Erythroblast (primary cell): ENCODE measurements at regions not wholly inside any gene's neighbourhood (a gene's known extent, or its start where the extent isn't known, plus 50 kb on each side); places are given as distances from the start of the nearest gene placed in this dataset.

Source experiments
- DNase-seq, 2 experiments: peaks; one replicate each; lab custom pipeline; 2025; lab: John Stamatoyannopoulos, UW
- GATA1 ChIP-seq: IDR thresholded peaks from 2 replicates; pipeline ENCODE4 v1.6.1; 2011; ENCODE audit warnings: low read depth, mild to moderate bottlenecking, control low read depth, low read length, moderate library complexity
- POLR2A ChIP-seq: IDR thresholded peaks from 2 replicates; pipeline ENCODE4 v1.6.1; 2011; ENCODE audit warnings: mild to moderate bottlenecking, low read length

GRCh38 chr3:31367518-31367917 is 165.2 kb upstream of the STT3B start:
- no peak for TF ChIP-seq GATA1
- no peak for DNase-seq

- TF ChIP-seq POLR2A (no peak), GATA1 (no peak)
- no peak for DNase-seq
Observed at GRCh38 chr3:31369637-31370379, 162.9 kb upstream of the STT3B start.

GRCh38 chr3:31370380-31370666 is 162.4 kb upstream of the STT3B start:
- TF ChIP-seq POLR2A (no peak), GATA1 (no peak)
- DNase-seq, result no peak

GRCh38 chr3:31370681-31371080 is 162.0 kb upstream of the STT3B start:
- no peak for DNase-seq
- TF ChIP-seq GATA1 (no peak), POLR2A (no peak)

GRCh38 chr3:31371484-31372177 is 161.1 kb upstream of the STT3B start:
- DNase-seq, result no peak
- TF ChIP-seq GATA1 (no peak), POLR2A (no peak)

- DNase-seq, result no peak
- no peak for TF ChIP-seq POLR2A
- TF ChIP-seq GATA1, result no peak
Observed at GRCh38 chr3:31373681-31374080, 159.0 kb upstream of the STT3B start.

- no peak for TF ChIP-seq GATA1
- TF ChIP-seq POLR2A, result no peak
- DNase-seq, result no peak
Observed at GRCh38 chr3:31377045-31377642, 155.6 kb upstream of the STT3B start.

- no peak for DNase-seq
- TF ChIP-seq POLR2A, result no peak
- TF ChIP-seq GATA1, result no peak
Observed at GRCh38 chr3:31378231-31378630, 154.5 kb upstream of the STT3B start.

- no peak for DNase-seq
- TF ChIP-seq GATA1 (no peak), POLR2A (no peak)
Observed at GRCh38 chr3:31379598-31379997, 153.1 kb upstream of the STT3B start.

- no peak for DNase-seq
- TF ChIP-seq GATA1 (no peak), POLR2A (no peak)
Observed at GRCh38 chr3:31382856-31383255, 149.9 kb upstream of the STT3B start.

- DNase-seq, result no peak
- TF ChIP-seq POLR2A (no peak), GATA1 (no peak)
Observed at GRCh38 chr3:31384117-31384516, 148.6 kb upstream of the STT3B start.

- no peak for TF ChIP-seq POLR2A
- TF ChIP-seq GATA1, result no peak
- DNase-seq, result no peak
Observed at GRCh38 chr3:31389939-31390338, 142.8 kb upstream of the STT3B start.

GRCh38 chr3:31390466-31390865 is 142.3 kb upstream of the STT3B start:
- no peak for DNase-seq
- TF ChIP-seq GATA1, result no peak
- TF ChIP-seq POLR2A, result no peak

GRCh38 chr3:31391150-31391549 is 141.6 kb upstream of the STT3B start:
- TF ChIP-seq POLR2A (no peak), GATA1 (no peak)
- DNase-seq, result no peak
